Fibroblast of villous mesenchyme (primary cell): ENCODE measurements at regions not wholly inside any gene's neighbourhood (a gene's known extent, or its start where the extent isn't known, plus 50 kb on each side); places are given as distances from the start of the nearest gene placed in this dataset.

Experiments used
- DNase-seq: peaks from one replicate; pipeline ENCODE4 v3.0.0-alpha.2; 2010; ENCODE audit warnings: low read depth
- H3K4me3 ChIP-seq: 2 replicates; pipeline ENCODE4 v1.5.1; 2011; ENCODE audit warnings: low read depth, mild to moderate bottlenecking, low read length
- CTCF ChIP-seq: IDR thresholded peaks from 2 replicates; pipeline ENCODE4 v1.5.1; 2012; ENCODE audit warnings: low read depth, mild to moderate bottlenecking, low read length; ENCODE audit not compliant: insufficient read depth

GRCh38 chr3:73939985-73940384 is 315.2 kb upstream of the PDZRN3 start:
- H3K4me3 ChIP-seq, result no peak overlapping the region
- no peak for DNase-seq
- TF ChIP-seq CTCF, result no peak

- DNase-seq, result no peak
- no peak for TF ChIP-seq CTCF
- no peak overlapping the region for H3K4me3 ChIP-seq
Observed at GRCh38 chr3:73933585-73933984, 308.8 kb upstream of the PDZRN3 start.

- TF ChIP-seq CTCF, result no peak
- H3K4me3 ChIP-seq, result no peak overlapping the region
- DNase-seq, result no peak
Observed at GRCh38 chr3:73927203-73927570, 302.4 kb upstream of the PDZRN3 start.

GRCh38 chr3:73926360-73927202 is 301.8 kb upstream of the PDZRN3 start:
- H3K4me3 ChIP-seq, result no peak overlapping the region
- TF ChIP-seq CTCF, result no peak
- DNase-seq, result no peak

GRCh38 chr3:73925011-73925410 is 300.3 kb upstream of the PDZRN3 start:
- no peak for TF ChIP-seq CTCF
- no peak for DNase-seq
- no peak overlapping the region for H3K4me3 ChIP-seq

- no peak for TF ChIP-seq CTCF
- DNase-seq, result no peak
- H3K4me3 ChIP-seq, result no peak overlapping the region
Observed at GRCh38 chr3:73924048-73924447, 299.3 kb upstream of the PDZRN3 start.

- TF ChIP-seq CTCF, result no peak
- no peak for DNase-seq
- H3K4me3 ChIP-seq, result no peak overlapping the region
Observed at GRCh38 chr3:73917643-73918042, 292.9 kb upstream of the PDZRN3 start.
